ENCODE measurements at regions not wholly inside any gene's neighbourhood (a gene's known extent, or its start where the extent isn't known, plus 50 kb on each side); places are given as distances from the start of the nearest gene placed in this dataset.

- TF ChIP-seq CTCF (IDR thresholded peaks at IDR 0.05; ENCODE audit: insufficient read depth, low read length, poor library complexity, severe bottlenecking) (no peak), EZH2phosphoT487 (conservative IDR thresholded peaks at IDR 0.05; ENCODE audit: low read length) (no peak)
Observed at GRCh38 chr13:27860743-27861142, 59.1 kb upstream of the PDX1 start.
